RWPE1 (cell line): ENCODE measurements at regions not wholly inside any gene's neighbourhood (a gene's known extent, or its start where the extent isn't known, plus 50 kb on each side); places are given as distances from the start of the nearest gene placed in this dataset.
A peak's percentile ranks its signal among the peaks of the same experiment; 100 is the strongest.

Source experiments
- CTCF ChIA-PET: fragments of 350-600 bp; sonication (Branson Sonifier 250); formaldehyde crosslinking; extraction: SDS; loops from one replicate; lab custom pipeline; 2021; lab: Yijun Ruan, JAX
- POLR2A ChIA-PET: fragments of 400-600 bp; formaldehyde crosslinking; extraction: SDS; loops from one replicate; lab custom pipeline; 2020; ENCODE audit warnings: antibody characterized with exemption; ENCODE audit not compliant: low non-redundant PET; lab: Yijun Ruan, JAX
- DNase-seq: peaks from one replicate; pipeline ENCODE4 v3.0.0; 2012; ENCODE audit warnings: low spot score
- H3K27ac ChIP-seq: fragments of 450-650 bp; 2 replicates; pipeline ENCODE4 v1.5.1; 2017
- TF ChIP-seq, protein P1 (sequence below): fragments of 450-650 bp; conservative IDR thresholded peaks from 2 replicates; pipeline ENCODE4 v1.5.1; 2017; ENCODE audit warnings: low read depth, mild to moderate bottlenecking

GRCh38 chr15:31251165-31251564 lies 75.5 kb upstream of the KLF13 start:
- ChIA-PET POLR2A (no interaction called here), CTCF (no interaction called here)
- no peak overlapping the region for H3K27ac ChIP-seq
- DNase-seq: no peak
- TF ChIP-seq, protein P1, sequence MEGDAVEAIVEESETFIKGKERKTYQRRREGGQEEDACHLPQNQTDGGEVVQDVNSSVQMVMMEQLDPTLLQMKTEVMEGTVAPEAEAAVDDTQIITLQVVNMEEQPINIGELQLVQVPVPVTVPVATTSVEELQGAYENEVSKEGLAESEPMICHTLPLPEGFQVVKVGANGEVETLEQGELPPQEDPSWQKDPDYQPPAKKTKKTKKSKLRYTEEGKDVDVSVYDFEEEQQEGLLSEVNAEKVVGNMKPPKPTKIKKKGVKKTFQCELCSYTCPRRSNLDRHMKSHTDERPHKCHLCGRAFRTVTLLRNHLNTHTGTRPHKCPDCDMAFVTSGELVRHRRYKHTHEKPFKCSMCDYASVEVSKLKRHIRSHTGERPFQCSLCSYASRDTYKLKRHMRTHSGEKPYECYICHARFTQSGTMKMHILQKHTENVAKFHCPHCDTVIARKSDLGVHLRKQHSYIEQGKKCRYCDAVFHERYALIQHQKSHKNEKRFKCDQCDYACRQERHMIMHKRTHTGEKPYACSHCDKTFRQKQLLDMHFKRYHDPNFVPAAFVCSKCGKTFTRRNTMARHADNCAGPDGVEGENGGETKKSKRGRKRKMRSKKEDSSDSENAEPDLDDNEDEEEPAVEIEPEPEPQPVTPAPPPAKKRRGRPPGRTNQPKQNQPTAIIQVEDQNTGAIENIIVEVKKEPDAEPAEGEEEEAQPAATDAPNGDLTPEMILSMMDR: no peak

- no peak overlapping the region for H3K27ac ChIP-seq
- no peak for DNase-seq
- TF ChIP-seq, protein P1: no peak
- ChIA-PET CTCF (no interaction called here), POLR2A (interaction anchor here (0.7 kb wide), 1 partner anchor 37 kb away, joined by 4 read pairs; no protein-coding TSS in a partner anchor)
Measured at GRCh38 chr15:31252171-31252785, 74.4 kb upstream of the KLF13 start.

- ChIA-PET POLR2A (no interaction called here), CTCF (interaction anchor here (0.8 kb wide), 1 partner anchor 24 kb away, joined by 3 read pairs; no protein-coding TSS in a partner anchor)
- H3K27ac ChIP-seq: peak overlapping the region; percentile 84
- TF ChIP-seq, protein P1: no peak
- DNase-seq: no peak
Measured at GRCh38 chr15:31254431-31255175, 72.0 kb upstream of the KLF13 start.

- DNase-seq: no peak
- CTCF ChIA-PET: interaction anchor here (0.6 to 1.0 kb wide), 2 partner anchors 50 to 57 kb away, joined by 3 read pairs; no protein-coding TSS in a partner anchor
- POLR2A ChIA-PET: no interaction called here
- H3K27ac ChIP-seq: peak overlapping the region; percentile 84
- TF ChIP-seq, protein P1: no peak
Measured at GRCh38 chr15:31255176-31255510, 71.5 kb upstream of the KLF13 start.

DNA sequence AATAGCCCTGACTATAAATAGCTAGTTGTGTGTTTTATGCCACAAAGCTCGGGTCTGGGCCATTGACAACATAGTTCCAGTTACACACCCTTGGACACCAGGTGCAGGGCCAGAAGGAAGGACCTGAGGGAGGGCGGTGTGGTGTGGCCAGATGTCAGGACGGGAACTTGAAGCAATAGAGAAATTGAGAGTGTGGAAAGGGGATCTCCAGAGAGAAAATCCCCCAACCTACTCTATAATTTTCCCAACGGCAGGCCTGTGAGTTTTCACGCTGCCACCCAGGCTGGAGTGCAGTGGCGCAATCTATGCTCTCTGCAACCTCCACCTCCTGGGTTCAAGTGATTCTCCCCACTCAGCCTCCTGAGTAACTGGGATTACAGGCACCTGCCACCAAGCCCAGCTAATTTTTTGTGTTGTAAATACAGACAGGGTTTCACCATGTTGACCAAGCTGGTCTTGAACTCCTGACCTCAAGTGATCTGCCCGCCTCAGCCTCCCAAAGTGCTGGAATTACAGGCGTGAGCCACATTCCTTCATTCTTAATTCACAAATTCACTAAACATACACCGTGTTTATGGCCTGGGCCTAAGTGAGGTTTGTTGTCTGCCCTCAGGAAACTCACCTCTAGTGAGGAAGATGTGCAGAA lies 70.8 kb upstream of the KLF13 start:
- no peak for DNase-seq
- TF ChIP-seq, protein P1: no peak
- ChIA-PET CTCF (interaction anchor here (0.6 to 1.0 kb wide), 2 partner anchors 50 to 57 kb away, joined by 3 read pairs; no protein-coding TSS in a partner anchor), POLR2A (no interaction called here)
- no peak overlapping the region; the same call in none of the 2 replicates for H3K27ac ChIP-seq
